OCI-LY7 (cell line): ENCODE measurements at regions not wholly inside any gene's neighbourhood (a gene's known extent, or its start where the extent isn't known, plus 50 kb on each side); places are given as distances from the start of the nearest gene placed in this dataset.

Experiments used
- BruUV-seq: library from RNA; stranded (reverse); fragments of 400-500 nt; replicated peaks from 2 replicates; lab custom pipeline; 2021; lab: Mats Ljungman, UMichigan
- CTCF ChIA-PET: fragments of 300-600 bp; sonication (Branson Sonifier 250); formaldehyde crosslinking; loops from one replicate; lab custom pipeline; 2022; ENCODE audit warnings: antibody characterized with exemption; ENCODE audit not compliant: unreplicated experiment; lab: Charles Lee
- POLR2A ChIA-PET: fragments of 300-600 bp; sonication (Branson Sonifier 250); formaldehyde crosslinking; loops from one replicate; lab custom pipeline; 2022; ENCODE audit warnings: antibody characterized with exemption; lab: Charles Lee
- DNase-seq: peaks from one replicate; pipeline ENCODE4 v3.0.0-alpha.2; 2015; ENCODE audit warnings: low spot score
- H2AFZ ChIP-seq: fragments of 200-600 bp; sonication (generic), shearing (Covaris generic); 2 replicates; pipeline ENCODE4 v1.6.1; 2014; ENCODE audit warnings: mild to moderate bottlenecking, antibody characterized with exemption, low read length, moderate library complexity
- H3K27ac ChIP-seq: fragments of 200-600 bp; sonication (generic); 2 replicates; pipeline ENCODE4 v1.5.1; 2014; ENCODE audit warnings: mixed run types, low read depth, mild to moderate bottlenecking, moderate library complexity, low read length, inconsistent platforms; ENCODE audit not compliant: poor library complexity, severe bottlenecking
- H3K36me3 ChIP-seq: fragments of 200-600 bp; sonication (generic); 2 replicates; pipeline ENCODE4 v1.6.1; 2014; ENCODE audit warnings: mild to moderate bottlenecking, antibody characterized with exemption, low read length, moderate library complexity, mixed read lengths; ENCODE audit not compliant: insufficient read depth
- H3K4me1 ChIP-seq: fragments of 200-600 bp; sonication (generic); 2 replicates; pipeline ENCODE4 v1.5.1; 2014; ENCODE audit warnings: mild to moderate bottlenecking, low read length; ENCODE audit not compliant: insufficient read depth, poor library complexity, severe bottlenecking
- H3K4me2 ChIP-seq: fragments of 200-600 bp; sonication (generic); 2 replicates; pipeline ENCODE4 v1.6.1; 2014; ENCODE audit warnings: mild to moderate bottlenecking, low read length
- H3K4me3 ChIP-seq: fragments of 200-600 bp; sonication (generic); 2 replicates; pipeline ENCODE4 v1.5.1; 2014; ENCODE audit warnings: mild to moderate bottlenecking, low read depth, low read length; ENCODE audit not compliant: poor library complexity, severe bottlenecking
- H3K79me2 ChIP-seq: fragments of 200-600 bp; sonication (generic); 2 replicates; pipeline ENCODE4 v1.6.1; 2016; ENCODE audit warnings: low read depth, mild to moderate bottlenecking, low read length, moderate library complexity, mixed read lengths; ENCODE audit not compliant: insufficient read depth
- H3K9me2 ChIP-seq: fragments of 200-600 bp; sonication (generic); 2 replicates; pipeline ENCODE4 v1.6.1; 2016; ENCODE audit warnings: mild to moderate bottlenecking, low read length, mixed read lengths; ENCODE audit not compliant: insufficient read depth
- H3K9me3 ChIP-seq: fragments of 200-600 bp; sonication (generic); 2 replicates; pipeline ENCODE4 v1.6.1; 2014; ENCODE audit warnings: mild to moderate bottlenecking, mixed run types, low read length, mixed read lengths
- H4K20me1 ChIP-seq: fragments of 200-600 bp; sonication (generic); 2 replicates; pipeline ENCODE4 v1.6.1; 2014; ENCODE audit warnings: mild to moderate bottlenecking, antibody characterized with exemption, low read length, moderate library complexity, mixed read lengths; ENCODE audit not compliant: insufficient read depth
- EZH2phosphoT487 ChIP-seq: fragments of 200-600 bp; sonication (generic); IDR thresholded peaks from 2 replicates; pipeline ENCODE4 v1.6.1; 2018; ENCODE audit warnings: low read depth, borderline replicate concordance, mild to moderate bottlenecking, mixed run types, antibody characterized with exemption, low read length, moderate library complexity, mixed read lengths
- intact Hi-C: fragments of 100-400 bp; cut with micrococcal nuclease; formaldehyde crosslinking; loops from one replicate; pipeline ENCODE4 v1.10.0; 2022; ENCODE audit not compliant: unreplicated experiment
- TF ChIP-seq, protein P1 (sequence below): fragments of 200-600 bp; sonication (generic); conservative IDR thresholded peaks from 2 replicates; pipeline ENCODE4 v1.5.1; 2014; ENCODE audit warnings: mild to moderate bottlenecking, antibody characterized with exemption, low read length, moderate library complexity, mixed read lengths

DNA sequence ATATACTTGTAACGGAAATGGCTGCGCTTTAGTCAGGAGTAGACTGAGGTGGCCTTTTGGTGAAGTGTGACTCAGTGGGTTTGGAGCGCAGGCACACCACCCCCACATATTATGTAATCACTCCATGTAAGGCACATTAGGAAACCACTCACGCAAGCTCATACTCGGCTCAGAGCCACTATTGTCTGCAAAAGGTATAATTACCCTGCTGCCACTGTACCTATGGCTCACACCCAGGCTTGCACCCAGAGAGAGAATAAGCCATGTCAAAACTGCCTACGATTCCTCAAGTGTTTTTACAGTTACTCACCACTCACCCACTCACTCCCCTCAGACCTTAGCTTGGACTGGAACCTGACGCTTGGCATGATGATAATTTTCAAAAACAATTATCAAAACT, 611.9 kb upstream of the CCDC54 start:
- Histone ChIP-seq H3K36me3 (no peaks in the 10 kb centered on the region), H3K4me1 (no peaks in the 10 kb centered on the region), H3K9me3 (no peaks in the 10 kb centered on the region), H3K79me2 (no peaks in the 10 kb centered on the region), H3K4me2 (no peak overlapping the region), H3K9me2 (no peaks in the 10 kb centered on the region), H4K20me1 (no peaks in the 10 kb centered on the region), H3K4me3 (no peak overlapping the region), H3K27ac (no peak overlapping the region), H2AFZ (no peak overlapping the region)
- intact Hi-C loops, result no loop called here
- TF ChIP-seq, protein P1, sequence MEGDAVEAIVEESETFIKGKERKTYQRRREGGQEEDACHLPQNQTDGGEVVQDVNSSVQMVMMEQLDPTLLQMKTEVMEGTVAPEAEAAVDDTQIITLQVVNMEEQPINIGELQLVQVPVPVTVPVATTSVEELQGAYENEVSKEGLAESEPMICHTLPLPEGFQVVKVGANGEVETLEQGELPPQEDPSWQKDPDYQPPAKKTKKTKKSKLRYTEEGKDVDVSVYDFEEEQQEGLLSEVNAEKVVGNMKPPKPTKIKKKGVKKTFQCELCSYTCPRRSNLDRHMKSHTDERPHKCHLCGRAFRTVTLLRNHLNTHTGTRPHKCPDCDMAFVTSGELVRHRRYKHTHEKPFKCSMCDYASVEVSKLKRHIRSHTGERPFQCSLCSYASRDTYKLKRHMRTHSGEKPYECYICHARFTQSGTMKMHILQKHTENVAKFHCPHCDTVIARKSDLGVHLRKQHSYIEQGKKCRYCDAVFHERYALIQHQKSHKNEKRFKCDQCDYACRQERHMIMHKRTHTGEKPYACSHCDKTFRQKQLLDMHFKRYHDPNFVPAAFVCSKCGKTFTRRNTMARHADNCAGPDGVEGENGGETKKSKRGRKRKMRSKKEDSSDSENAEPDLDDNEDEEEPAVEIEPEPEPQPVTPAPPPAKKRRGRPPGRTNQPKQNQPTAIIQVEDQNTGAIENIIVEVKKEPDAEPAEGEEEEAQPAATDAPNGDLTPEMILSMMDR, result no peak
- TF ChIP-seq EZH2phosphoT487, result no peak
- BruUV-seq, result no TSS peak
- ChIA-PET POLR2A (no interaction called here), CTCF (no interaction called here)
- no peak for DNase-seq

DNA sequence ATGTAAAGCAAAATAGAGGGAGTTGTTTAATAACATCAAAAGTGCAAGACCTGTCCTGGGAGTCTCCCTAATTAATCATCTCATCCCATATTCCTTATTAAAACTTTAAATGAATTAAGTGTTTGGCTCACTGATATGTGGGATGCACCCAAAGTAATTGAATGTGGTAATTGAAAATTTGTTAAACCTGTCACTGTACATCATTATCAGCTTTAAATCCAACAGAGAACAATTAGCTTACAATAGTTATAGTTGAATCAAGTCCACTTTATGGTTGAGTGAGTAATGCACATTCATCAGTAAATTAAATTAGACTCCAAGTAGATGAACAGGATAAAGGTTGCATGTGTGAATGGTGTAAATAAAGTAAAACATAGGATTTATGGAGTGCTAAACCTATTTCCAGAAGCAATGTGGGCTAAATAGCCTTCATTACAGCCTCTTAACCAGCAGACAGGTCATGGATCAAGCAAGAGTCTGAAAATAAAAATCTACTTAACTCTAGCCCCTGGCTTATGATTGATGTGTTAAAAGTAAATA, 608.2 kb upstream of the CCDC54 start:
- Histone ChIP-seq H3K9me2 (no peaks in the 10 kb centered on the region), H3K4me2 (no peak overlapping the region), H3K4me1 (no peaks in the 10 kb centered on the region), H3K27ac (no peak overlapping the region), H4K20me1 (no peaks in the 10 kb centered on the region), H2AFZ (no peak overlapping the region), H3K9me3 (no peaks in the 10 kb centered on the region), H3K79me2 (no peaks in the 10 kb centered on the region), H3K36me3 (no peaks in the 10 kb centered on the region), H3K4me3 (no peak overlapping the region)
- TF ChIP-seq, protein P1, result no peak
- no peak for TF ChIP-seq EZH2phosphoT487
- intact Hi-C loops, result no loop called here
- ChIA-PET CTCF (no interaction called here), POLR2A (no interaction called here)
- DNase-seq, result no peak
- BruUV-seq, result no TSS peak

DNA sequence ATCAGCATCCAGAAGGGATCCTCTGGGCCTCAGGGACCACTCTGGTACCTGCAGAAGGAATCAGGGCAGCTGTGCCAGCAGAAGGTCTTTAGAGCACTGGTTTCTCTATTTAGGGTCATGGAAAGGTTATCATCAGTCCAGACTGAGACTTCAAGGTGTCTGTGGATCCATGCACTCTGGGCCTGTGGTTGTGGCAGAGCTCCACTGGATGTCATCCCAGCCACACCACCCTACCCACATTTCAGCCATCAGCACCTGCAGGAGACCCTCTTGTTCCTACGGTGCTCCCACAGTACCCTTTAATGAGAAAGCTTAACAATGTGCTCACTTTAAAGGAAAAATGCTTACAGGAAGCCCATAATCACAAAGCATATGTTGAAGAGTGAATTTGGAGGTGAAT, 603.4 kb upstream of the CCDC54 start:
- intact Hi-C loops, result no loop called here

More for the DNA sequence above, 603.4 kb upstream of the CCDC54 start:
- no peak for DNase-seq
- no peaks in the 10 kb centered on the region for H4K20me1 ChIP-seq
- ChIA-PET POLR2A (no interaction called here), CTCF (no interaction called here)
- H3K9me2 ChIP-seq, result no peaks in the 10 kb centered on the region
- no peak overlapping the region for H3K4me3 ChIP-seq
- H3K4me2 ChIP-seq, result no peak overlapping the region
- H3K36me3 ChIP-seq, result no peaks in the 10 kb centered on the region
- TF ChIP-seq EZH2phosphoT487, result no peak
- TF ChIP-seq, protein P1, result no peak
- no peaks in the 10 kb centered on the region for H3K4me1 ChIP-seq
- H2AFZ ChIP-seq, result no peak overlapping the region
- H3K79me2 ChIP-seq, result no peaks in the 10 kb centered on the region
- no TSS peak for BruUV-seq
- H3K9me3 ChIP-seq, result no peaks in the 10 kb centered on the region
- H3K27ac ChIP-seq, result no peak overlapping the region
